GM18861 (cell line): ENCODE measurements at regions not wholly inside any gene's neighbourhood (a gene's known extent, or its start where the extent isn't known, plus 50 kb on each side); places are given as distances from the start of the nearest gene placed in this dataset.
"Not testable (repeated sequence)": the region's sequence is repeated elsewhere in the genome, so short reads cannot be mapped to it uniquely, and the experiment has no call there.

ENCODE experiments used
- ATAC-seq: cut with Tn5 transposase; IDR thresholded peaks from one replicate; pipeline ENCODE4 v1.9.1; 2021; ENCODE audit not compliant: unreplicated experiment

DNA sequence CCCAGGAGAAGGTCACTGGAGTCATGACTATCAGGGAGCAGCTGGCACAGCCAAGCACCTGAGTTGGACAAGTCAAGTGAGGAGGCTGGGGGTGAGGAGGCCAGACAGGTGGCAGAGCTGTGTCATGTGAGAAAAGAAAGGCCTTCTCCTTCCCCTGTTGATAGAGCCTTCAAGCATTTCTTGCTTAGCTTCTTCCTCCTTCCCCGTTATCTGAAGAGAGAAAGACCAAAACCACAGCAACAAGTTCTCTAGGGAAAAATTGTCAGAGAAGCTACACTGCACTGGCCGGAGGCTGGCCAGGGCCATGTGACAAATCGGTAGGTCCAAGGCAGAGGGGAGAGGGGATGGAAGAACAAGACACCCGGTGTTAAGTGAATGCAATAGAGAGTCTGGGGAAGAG, 202.1 kb upstream of the PRDM1 start:
- ATAC-seq, result no peak

DNA sequence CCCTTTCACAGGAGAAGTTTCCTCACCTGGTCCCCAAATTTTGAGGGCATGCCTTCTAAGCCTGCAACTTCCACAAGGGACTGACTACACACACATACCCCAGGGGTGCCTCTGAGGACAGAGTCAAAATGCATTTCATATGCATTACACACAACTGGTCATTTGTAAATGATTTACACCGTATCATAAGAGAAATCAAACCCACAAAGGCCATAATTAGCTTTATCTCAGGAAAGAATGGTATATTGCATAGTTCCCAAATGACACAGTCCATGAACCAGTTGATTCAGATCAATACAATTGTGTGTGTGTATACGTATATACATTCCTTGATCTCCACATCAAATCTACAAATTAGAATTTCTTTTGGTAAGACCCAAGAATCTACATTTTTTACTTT, 203.3 kb upstream of the PRDM1 start:
- ATAC-seq, result no peak

DNA sequence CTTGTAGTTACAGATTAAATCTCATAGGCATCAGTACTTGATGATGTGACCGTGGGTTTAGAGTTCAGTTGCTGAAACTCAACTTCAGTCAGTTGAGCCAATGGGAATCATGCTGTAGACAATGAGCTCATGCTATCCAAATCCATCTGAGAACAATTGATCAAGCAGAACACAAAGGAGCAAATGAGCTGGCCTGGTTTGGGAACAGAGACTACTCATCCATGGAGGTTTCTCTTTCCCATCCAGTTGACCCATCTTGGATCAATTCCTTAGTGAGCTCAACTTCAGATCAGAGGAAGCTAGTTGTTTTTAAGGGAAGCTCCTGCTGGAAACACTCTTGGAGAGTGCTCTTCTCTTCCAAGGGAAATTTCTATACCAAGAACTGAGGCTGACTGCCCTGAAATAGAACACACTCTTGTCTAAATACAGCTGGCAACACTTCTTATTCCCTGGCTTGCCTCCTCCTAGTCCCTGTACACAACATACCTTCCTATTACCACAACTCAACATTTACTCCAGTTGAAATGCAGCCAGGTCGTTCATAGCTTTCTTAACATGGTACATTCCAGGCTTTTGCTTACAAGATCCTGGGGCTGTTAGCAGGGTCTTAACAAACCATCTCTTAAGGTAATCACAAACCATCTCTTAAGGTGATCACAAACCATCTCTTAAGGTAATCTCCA, 203.9 kb upstream of the PRDM1 start:
- ATAC-seq, result no peak

DNA sequence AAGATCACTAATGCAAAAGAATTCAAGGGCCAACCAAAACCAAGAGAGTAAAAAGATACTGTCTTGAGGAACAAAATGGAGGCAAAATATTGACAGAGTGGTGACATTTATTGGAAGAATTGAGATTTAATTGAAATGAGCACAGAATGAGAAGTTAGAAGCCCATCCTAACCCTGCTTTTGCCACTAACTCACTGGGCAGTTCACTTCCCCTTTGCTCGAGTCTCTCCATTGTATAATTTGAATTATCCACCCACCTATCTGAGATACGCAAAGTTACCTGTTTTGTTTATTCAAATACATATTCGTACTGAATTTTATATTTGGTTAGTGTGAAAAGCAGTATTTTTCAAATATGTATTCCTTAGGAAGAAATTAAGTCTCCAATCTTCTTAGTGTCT, 204.5 kb upstream of the PRDM1 start:
- no peak for ATAC-seq

DNA sequence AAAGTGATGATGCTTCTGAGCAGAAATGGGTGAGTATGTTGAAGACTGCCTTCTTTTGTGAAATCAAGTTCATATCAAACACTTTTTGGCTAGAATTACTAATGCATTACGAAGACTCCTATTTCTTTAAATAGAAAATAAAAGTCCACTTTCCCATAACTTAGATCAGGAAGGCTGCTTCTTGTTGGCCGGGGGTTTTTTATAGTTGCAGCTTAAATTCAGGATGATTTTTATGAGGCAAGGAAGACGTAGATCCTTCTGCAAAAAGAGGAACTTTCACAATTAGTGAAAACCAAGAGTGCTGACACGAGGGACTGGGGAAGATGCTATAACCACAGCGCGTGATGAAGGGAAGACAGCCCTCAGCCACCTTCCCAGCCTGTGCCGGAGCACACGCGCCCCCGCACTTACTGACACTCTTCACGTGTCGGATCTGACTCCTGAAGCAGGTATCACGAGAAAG, 206.1 kb upstream of the PRDM1 start:
- peak; percentile 40 for ATAC-seq

DNA sequence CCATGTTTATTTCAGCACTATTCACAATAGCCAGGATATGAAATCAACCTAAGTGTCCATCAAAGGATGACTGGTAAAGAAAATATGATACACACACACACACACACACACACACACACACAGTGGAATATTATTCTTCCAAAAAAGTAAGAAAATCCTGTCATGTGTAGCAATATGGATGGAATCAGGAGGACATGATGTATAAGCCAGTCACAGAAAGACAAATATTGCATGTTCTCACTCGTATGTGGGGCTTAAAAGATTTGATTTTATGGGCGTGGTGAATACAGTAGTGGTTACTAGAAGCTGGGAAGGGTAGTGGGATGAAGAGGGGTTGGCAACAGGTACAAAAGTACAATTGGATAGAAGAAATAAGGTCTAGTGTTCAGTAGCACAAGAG, 207.0 kb upstream of the PRDM1 start:
- ATAC-seq, result no peak

DNA sequence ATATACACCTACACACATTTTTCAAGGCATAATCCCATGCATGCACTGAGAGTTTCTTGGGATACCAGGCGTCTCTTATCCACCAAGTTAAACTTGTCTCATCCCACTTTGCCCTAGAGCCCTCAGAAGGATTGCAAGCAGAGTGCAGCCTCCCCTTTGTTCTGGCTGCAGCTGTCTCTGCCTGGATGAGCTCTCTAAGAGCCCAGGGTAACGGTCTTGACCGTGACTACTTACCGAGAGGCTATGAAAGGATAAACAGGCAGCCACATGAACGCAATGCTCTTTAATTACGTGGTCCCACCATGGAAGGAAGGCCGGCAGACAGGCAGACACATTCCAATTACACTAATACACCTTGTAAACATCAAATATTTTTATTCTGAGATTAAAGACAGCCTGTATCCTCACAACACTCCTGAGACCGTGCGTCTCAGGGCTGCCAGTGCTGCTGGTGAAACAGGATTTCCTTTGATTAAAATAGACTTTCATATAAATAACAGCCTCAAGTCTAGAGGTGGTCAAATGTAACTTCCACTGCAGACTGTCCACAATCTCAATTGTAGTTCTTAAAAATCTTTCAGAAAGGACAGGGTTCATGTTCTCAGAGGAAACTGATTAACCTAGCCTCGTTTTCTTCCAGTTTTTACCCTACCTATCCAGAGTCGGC, 210.0 kb upstream of the PRDM1 start:
- no peak for ATAC-seq

DNA sequence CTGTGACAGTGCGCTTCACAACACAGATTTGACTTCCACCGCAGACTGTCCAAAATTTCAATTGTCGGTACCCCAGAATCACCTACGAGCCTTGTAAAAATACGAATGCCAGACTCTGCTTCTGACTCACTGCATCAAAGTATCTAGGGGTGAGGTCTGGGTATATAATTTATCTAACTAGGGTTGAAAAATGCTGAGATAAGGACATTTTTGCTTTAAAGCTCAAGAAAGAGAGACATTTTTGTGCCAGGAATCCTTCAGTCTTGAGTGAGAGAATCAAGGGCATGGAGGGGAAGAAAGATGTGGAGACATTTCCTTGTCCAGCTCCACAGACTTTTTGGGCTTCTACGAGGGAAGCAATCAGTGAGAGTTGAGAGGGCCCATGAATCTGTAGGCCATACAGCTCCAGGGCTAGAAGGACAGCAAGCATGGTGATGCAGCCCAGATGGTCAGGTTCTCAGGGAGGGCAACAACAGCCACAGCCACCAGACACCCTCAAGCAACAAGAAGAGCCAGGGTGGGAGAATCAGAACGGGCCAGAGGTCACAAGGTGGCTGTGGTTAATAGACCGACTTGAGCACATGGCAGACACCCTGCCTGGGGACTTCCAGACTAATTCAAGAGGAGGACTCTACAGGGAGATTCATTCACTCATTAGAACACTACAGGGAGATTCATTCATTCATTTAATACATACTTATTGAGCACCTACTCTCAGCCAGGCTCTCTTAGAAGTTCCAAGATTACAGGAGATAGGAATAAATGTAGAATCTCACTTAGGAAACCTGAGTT, 211.1 kb upstream of the PRDM1 start:
- no peak for ATAC-seq

DNA sequence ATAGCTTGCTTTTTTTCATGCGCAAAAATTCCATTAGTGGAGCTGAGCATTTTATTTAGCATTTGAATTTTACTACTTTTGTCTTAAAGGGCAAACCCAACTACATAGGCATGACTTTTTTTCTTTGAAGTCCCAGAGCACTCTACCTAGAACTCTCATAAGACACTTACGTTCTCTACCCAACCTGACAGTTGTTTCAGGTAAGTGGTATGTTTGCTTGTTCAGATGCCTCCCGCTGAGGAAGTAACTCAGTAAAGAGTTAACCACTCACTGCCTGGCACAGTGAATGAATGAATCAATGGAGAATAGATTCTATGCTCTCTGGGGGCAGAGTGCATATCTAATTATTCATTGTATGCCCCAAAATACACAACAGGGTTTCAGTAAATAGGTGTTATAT, 212.3 kb upstream of the PRDM1 start:
- no peak for ATAC-seq

DNA sequence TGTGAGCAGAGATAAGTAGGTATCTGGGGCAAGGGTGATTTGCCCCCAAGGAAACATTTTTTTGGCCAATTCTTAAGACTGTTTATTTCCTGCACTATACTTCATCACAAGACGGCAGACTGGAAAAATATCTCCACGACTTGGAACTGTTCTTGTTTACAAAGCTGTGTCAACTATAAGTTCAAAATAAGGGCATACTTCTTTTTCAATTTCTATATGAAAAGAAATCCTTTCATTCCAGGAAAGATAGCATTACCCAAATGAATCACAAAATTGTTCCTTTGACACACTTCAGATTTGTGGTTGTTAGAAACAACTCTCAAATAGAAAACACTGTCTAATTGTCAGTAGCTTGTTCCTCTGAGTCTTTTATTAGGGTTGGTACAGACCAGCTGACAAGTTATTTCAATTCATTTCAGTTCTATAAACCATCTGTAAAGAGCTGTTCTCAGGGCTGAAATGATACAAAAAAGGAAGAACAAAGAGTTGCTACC, 212.9 kb upstream of the PRDM1 start:
- ATAC-seq, result no peak

DNA sequence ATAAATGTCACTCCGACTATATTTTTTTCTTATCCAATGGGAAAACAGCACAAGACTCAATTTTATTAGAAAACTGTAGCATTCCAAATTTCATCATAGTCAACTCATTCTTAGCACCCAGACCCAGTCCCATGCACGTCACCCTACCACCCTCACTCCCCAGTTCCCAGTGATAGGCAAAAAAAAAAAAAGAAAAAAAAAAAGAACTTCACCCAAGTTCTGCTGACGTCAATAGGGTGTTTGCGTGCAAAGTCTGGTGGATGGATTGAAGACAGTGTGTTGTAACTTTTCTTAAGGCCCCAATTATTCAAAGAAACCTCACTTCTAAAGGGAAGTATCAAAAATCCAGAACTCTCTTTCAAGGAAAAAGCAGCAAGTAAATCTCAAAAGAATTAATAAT, 213.9 kb upstream of the PRDM1 start:
- no peak for ATAC-seq

DNA sequence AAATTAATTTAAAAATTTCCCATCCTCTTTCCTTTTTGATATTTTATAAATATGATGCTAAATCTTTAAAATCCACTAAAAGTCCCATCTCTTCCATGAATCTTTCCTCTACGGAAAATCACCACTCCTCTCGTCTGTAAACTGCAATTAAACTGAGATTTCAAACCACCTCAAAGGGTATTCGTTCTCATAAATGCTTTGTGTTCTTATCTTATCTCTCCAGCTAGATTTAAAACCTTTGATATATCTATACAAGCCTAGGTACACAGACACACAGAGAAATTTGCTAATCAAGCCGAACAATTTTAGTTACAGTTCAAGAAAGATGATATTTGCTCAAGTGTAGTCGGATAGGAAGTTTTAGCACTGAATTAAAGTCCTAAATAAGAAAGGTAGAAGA, 214.6 kb upstream of the PRDM1 start:
- ATAC-seq, result no peak

DNA sequence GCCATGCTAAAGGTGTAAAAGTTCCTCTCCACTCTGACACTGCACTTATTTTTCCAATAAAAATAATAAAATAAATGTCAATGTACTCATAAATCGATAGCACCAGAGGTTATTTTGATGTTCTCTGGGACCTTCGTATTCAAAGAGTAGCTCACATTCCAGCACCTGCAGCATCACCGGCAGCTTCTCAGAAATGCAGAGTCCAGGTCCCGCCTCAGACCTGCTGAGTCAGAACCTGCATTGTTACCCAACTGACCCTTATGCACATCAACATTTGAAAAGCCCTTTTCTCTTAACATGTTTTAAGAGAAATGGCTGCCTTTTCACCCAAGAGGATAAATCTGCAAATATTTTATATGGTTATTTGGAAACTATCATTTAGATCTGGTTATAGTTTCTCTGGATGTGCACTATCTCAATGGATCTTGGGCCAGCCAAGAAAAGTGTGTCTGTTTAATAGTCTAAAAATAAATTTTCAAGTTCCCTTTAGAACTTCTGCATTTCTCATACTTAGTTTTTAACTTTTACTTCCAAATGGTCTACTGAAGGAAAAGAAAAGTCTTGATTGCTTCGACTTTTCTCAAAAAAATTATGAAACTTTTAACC, 216.2 kb upstream of the PRDM1 start:
- no peak for ATAC-seq

DNA sequence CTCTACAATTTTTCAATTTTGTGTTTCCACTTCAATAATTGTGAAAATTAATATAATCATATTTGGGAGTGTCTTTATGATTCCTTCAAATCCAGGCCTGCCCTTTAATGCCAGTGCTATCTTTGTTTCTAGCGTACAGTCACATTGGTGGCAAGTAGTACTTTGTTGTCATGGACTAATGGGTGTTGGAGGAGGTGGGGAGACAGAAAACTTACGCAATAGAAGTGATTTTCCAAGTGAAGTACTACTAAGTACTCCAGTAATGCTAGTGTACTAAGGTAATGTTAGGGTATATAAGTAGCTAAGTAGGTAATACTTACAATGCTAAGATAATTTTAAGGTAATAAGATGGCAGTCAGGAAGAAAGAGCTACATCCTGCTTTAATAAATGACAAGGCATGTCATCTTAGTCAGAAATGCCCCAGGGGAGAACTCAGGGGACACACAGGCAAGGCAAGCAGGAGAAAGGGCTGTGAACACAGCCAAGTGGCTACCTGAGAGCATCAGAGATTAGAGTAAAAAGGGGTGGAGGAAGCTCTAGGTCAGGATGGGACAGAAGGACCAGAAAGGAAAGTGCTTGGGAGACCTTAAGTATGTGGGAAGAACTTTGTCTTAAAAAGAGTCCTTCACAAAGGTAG, 217.2 kb upstream of the PRDM1 start:
- ATAC-seq, result no peak

DNA sequence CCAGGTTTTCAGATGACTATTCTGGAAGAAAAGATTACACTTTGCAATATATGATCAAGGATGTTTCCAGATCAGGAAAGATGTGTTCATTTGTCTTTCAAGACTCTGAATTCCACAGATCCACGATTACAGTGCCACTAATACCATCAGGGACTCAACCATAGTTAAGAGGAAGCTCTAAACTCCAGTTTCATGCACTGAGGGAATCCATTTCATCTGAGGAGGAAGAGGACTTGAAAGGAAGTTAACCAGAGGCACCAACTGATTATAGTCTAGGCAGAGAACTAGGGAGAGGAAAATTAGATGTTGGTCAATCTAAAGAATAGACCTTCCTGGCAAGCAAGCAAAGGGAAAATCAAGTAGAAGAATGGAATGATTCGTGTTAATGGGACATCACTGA, 218.3 kb upstream of the PRDM1 start:
- no peak for ATAC-seq

DNA sequence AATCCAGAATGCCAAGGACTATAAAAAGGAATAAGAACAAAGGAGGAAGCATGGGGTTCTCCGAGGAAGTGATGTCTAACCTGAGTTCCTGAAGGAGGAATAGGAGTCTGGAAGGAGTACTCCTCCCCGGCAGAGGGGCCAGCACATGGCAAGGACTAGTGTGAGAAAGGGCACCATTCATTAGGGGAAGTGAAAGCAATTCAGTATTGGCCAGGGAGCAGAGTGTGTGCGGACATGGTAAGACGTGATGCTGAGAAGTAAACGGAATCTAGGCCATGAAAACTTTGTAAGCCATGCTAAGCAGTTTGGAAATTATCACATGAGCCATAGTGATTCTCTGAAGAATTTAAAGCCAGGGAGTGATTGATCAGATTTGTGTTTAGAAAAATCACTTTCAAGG, 218.9 kb upstream of the PRDM1 start:
- no peak for ATAC-seq

DNA sequence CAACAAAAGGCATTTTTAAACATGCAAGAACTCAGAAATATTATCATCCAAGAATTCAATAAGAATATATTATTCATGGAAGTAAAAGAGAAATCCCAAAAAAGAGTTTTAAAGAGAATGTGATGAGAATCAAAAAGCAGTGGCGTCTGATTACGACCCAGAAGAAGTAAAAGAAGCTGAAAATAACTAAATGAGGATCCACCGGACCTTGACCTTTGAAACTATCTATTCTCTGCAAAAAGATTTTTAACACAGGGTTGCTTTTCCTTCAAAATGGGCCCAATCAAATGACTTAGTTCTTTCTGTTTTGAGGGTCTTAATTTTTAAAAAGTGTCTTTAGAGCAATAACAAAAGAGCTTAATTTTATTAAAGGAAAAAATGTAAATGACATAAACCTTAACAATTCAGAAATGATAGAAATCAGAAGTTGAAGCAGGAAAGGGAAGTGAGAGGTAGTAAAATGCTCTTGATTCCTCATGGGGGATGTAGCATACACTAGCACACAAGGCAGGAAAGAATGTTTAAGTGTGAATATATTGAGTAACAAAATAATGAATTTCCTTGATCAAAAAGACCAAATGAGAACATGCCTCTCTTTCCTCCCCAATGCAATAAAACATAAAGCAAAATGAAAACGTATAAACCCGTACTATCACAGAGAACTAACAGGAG, 223.1 kb upstream of the PRDM1 start:
- no peak for ATAC-seq

DNA sequence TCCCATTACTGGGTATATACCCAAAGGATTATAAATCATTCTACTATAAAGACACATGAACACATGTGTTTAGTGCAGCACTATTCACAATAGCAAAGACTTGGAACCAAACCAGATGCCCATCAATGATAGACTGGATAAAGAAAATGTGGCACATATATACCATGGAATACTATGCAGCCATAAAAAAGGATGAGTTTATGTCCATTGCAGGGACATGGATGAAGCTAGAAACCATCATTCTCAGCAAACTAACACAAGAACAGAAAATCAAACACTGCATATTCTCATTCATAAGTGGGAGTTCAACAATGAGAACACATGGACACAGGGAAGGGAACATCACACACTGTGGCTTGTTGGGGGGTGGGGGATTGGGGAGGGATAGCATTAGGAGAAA, 225.2 kb upstream of the PRDM1 start:
- not testable (repeated sequence) for ATAC-seq

DNA sequence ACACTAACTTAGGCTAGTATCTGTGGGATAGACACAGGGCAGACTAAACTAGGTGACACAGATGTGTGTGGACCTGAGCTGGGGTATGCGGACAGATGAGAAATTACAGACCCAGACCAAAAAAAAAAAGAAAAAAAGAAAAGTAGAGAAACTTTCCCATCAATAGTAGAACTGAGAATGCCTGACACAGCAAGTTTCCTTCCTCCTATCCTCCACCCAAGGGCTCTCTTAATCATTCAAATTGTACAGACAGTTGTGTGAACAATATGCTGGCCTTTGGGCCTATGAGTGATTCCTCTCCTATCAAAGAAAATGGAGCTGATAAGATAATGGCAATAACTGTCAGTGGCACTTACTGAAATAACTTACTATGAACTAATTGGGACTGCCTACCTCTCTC, 226.7 kb upstream of the PRDM1 start:
- ATAC-seq, result no peak

DNA sequence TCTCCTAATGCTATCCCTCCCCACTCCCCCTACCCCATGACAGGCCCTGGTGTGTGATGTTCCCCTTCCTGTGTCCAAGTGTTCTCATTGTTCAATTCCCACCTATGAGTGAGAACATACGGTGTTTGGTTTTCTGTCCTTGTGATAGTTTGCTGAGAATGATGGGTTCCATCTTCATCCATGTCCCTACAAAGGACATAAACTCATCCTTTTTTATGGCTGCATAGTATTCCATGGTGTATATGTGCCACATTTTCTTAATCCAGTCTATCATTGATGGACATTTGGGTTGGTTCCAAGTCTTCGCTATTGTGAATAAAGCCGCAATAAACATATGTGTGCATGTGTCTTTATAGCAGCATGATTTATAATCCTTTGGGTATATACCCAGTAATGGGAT, 227.5 kb upstream of the PRDM1 start:
- ATAC-seq, result not testable (repeated sequence)

DNA sequence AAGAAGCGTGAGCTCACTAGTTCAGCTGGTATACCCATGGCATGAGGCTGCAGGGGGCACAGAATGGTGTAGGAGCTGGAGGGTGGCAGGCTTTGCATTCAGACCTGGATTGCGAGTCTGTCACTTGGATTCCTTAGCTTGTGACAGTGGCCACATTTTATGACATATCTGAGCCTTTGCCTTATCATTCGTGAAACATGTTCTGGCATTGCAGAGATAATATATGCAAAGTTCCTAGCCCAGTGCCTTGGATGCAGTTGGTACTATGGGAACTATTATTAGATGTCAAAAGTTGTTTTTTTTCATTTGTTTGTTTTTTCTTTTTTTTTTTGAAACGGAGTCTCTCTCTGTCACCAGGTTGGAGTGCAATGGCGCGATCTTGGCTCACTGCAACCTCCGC, 230.7 kb upstream of the PRDM1 start:
- no peak for ATAC-seq
